Stimulated activated naive CD8-positive, alpha-beta T cell treated with anti-CD3 and anti-CD28 coated beads, Interleukin-15, Interleukin-2, amounts not matched to agents 100 U/mL and 50 U/mL, for 24 hours (primary cell): ENCODE measurements at regions not wholly inside any gene's neighbourhood (a gene's known extent, or its start where the extent isn't known, plus 50 kb on each side); places are given as distances from the start of the nearest gene placed in this dataset.
A peak's percentile ranks its signal among the peaks of the same experiment; 100 is the strongest.
"Not testable (repeated sequence)": the region's sequence is repeated elsewhere in the genome, so short reads cannot be mapped to it uniquely, and the experiment has no call there.

Experiments
- ATAC-seq: fragments of 150-1000 bp; cut with Tn5 transposase; one replicate; pipeline ENCODE4 v1.10.0; 2021
- DNase-seq: peaks from one replicate; pipeline ENCODE4 v3.0.0; 2021

DNA sequence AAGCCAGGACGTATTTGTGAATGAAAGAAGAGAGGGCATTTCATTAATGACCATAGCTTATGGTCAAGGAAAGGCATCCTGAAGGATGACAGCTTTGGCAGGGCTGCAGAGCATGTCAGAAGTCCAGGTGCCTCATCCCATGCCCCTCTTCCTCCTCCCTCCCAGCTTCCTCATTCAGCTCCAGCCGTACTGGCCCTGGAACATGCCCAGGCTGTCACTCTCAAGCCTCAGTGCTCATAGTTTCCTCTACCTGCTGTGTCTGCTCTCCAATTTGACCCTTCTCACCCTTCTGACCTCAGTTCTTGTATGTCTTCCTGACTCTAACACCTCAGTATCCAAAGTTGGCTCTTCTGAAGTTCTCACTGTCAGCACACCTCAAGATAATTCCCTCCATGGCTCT, 695.8 kb upstream of the HS6ST1 start:
- DNase-seq (no peak), ATAC-seq (no peak)

DNA sequence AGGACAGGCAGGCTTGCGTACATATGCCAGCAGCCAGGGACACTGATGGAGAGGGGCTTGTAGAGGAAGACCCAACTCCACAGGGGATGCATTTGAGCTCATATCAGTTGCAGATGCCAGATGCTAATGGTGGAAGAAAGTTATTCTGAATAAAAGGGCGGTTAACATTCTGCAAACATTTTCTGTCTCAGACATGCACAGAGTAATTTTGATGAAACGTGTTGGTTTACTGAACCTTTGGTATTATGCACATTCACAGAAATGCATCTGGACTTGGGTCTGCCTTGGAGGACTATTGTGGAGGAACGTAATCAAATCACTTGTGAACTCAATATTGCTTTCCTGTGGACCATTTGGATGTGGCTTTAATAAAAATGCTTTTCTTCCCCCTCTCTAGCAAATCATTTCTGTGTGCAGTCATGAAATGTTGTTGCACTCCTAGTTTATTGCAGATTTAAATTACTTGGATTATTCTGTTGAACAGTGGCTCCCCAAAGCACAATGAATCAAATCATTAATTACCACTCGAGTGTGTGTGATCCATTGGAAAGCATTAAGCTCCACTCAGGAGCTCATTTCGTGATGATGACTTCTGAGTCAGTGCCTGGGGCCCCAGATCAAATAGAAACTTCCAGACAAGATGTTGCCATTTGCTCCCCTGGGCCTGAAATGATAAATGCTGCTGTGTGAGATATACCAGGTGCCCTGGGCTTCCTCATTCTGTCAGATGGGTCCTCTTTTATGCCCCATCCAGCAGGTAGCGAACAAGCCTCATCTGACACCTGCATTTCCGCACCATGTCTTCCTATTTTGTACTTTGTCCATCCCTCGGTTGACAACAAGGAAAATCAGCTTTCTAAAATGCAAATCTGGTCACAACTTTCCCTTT, 697.0 kb upstream of the HS6ST1 start:
- DNase-seq (no peak), ATAC-seq (no peak)

DNA sequence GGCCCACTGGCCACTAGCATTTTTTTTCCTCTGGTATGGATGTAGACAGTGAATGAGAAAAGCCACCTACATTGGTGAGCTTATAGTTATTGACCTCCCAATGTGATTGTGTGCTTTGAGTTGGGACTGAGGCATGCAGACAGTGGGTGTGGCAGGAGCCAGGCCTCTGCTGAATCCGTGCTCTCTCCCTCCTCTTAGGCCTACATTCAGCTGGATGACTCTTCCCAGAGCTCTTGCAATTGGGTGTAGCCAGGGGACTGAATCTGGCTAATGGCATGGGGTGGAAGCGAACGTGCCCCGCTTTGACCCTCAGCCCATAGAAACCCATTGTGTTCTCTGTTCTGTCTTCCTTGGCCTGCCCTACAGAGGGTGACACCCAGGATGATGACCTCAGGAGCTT, 698.3 kb upstream of the HS6ST1 start:
- DNase-seq (no peak), ATAC-seq (no peak)

DNA sequence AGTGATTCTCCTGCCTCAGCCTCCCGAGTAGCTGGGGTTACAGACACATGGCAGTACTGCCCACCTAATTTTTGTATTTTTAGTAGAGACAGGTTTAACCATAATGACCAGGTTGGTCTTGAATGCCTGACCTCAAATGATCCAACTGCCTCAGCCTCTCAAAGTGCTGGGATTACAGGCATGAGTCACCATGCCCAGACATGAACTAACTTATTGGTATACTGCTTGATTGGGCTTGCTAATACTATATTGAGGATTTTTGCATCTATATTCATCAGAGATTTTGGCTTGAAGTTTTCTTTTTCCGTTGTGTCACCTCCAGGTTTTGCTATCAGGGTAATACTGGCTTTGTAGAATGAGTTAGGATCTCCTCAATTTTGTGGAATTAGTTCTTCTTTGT, 706.1 kb upstream of the HS6ST1 start:
- ATAC-seq (no peak), DNase-seq (no peak)

DNA sequence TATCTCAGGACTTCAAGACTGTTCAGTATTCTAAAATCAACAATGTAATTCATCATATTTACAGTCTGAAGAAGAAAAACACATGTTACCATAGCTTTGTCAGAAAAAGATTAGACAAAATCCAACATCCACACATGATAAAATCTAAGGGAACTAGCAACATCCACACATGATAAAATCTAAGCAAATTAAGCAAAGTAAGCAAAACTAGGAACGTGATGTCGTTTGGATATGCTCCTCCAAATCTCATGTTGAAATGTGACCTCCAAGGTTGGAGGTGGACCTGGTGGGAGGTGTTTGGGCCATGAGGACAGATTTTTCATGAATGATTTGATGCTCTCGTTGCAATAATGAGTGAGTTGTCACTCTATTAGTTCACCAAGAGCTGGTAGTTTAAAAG, 717.3 kb upstream of the HS6ST1 start:
- ATAC-seq = no peak
- DNase-seq = no peak

DNA sequence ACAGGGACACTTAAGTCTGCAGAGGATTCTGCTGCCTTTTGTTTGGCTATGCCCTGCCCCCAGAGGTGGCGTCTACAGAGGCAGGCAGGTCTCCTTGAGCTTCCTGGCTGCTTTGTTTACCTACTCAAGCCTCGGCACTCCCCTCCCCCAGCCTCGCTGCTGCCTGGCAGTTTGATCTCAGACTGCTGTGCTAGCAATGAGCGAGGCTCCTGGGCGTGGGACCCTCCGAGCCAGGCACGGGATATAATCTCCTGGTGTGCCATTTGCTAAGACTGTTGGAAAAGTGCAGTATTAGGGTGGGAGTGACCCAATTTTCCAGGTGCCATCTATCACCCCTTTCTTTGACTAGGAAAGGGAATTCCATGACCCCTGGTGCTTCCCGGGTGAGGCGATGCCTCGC, 725.0 kb upstream of the HS6ST1 start:
- not testable (repeated sequence) for ATAC-seq, DNase-seq

DNA sequence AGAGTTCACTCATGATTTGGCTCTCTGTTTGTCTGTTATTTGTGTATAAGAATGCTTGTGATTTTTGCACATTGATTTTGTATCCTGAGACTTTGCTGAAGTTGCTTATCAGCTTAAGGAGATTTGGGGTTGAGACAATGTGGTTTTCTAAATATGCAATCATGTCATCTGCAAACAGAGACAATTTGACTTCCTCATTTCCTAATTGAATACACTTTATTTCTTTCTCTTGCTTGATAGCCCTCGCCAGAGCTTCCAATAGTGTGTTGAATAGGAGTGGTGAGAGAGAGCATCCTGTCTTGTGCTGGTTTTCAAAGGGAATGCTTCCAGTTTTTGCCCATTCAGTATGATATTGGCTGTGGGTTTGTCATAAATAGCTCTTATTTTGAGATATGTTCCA, 727.8 kb upstream of the HS6ST1 start:
- ATAC-seq, DNase-seq: not testable (repeated sequence)

DNA sequence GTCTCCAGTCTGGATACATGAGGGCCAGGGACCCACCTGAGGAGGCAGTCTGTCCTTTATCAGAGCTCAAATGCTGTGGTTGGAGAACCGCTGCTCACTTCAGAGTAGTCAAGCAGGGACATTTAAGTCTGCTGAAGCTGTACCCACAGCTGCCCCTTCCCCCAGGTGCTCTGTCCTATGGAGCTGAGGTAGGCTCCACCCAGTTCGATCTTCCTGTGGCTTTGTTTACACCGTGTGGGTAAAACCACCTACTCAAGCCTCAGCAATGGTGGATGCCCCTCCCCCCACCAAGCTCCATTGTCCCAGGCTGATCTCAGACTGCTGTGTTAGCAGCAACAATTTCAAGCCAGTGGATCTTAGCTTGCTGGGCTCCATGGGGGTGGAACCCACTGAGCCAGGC, 731.4 kb upstream of the HS6ST1 start:
- ATAC-seq (no peak), DNase-seq (no peak)

DNA sequence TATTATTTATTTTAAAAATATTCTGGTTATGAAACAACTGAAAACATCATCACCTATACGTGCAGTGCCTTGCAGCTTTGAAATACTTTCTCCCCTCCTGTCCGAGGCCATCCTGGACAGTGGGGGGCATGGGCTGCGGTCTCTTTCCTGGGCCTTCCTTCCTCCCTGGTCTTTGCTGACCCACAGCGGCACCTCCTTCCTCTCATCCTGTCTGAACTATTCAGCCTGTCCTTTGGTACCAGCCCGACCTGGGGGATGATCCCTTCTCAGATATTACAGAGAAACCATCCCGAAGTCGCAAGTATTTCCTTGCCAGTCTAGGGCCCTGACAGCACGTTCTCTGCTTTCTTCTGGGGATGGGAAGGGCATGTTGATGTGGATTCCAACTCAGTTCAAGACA, 736.6 kb upstream of the HS6ST1 start:
- DNase-seq (no peak), ATAC-seq (no peak)

DNA sequence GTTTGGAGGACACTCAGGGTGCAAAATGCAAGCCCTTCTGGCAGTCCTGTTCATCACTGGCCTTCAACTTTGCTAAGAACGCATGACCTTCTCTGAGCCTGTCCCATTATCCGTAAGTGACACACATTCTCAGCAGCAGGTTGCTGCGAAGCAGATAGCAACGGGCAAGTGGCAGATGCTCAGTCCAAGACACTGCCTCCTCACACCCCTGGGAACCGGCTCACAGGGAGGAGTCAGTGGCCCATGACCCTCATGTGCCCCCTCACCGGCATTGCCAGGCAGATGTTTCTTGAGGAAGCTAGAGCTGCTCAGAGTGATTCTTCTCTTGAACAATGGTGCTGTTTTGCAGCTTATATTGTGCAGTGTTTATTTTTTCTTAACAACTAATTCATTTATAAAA, 737.2 kb upstream of the HS6ST1 start:
- DNase-seq = no peak
- no peak for ATAC-seq

DNA sequence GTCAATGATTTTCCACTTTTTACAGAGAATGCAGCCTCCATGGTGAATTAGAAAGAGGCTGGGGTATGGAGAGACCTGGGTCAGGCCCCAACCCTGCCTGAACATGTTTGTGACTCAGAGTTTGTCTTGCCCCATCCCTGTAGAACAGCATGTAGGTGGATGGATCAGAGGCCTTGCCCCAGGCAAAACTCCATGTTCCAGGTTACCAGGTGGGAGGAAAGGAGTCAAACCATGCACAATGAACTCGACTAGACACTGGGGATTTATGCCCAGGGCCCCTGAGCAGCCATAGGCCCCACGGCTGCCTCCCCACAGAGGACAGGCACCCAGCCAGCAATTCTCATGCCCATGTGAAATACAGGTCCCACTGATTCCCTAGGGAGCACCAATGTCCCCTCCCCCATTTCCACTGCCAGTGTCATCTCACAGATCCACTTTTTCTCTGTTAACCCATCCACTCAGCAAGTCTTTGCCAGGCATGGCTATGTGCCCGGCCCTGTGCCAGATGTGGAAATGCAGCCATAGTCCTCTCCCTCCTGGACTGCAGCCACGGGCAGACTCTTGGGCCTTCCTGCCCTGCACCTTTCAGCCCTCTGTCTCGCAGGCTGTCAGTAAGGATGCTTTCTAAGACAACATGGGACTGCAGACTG, 737.8 kb upstream of the HS6ST1 start:
- DNase-seq = no peak
- no peak for ATAC-seq

DNA sequence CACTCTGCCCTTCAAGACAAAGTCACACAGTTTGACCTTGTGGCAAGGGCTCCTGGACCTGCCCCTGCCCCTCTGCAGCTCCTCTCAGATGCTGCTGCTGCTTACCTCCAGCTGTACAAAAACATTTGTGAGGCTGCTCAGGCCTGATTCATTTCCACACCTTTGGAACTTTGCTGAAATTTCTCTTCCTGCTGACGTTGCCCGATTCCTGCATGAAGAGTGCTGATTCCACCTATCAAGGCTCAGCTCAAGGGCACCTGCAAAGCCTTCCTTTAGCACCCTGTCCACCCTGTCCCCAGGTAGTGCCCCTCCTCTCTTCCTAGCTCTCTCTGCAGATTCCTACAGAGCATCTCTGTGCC, 738.3 kb upstream of the HS6ST1 start:
- peak; percentile 38 for ATAC-seq
- no peak for DNase-seq

DNA sequence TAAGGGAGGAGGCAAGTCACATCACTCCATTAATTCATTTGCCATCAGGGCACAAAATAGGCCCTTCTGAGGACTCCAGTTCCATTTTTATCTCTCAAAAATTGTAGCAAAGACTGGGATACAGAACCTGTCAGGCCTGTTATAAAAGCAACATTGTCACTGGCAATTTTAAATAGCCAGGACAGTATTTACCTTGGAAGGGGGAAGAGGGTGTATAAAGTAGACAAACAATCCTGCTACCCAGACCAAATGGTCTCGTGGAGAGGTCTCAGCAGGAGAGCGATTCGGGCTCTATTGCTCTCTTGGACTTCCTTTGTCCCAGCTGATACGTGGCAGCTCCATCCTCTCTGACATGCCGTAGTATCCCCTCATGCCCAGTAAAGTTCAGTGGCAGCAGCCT, 740.3 kb upstream of the HS6ST1 start:
- DNase-seq = no peak

DNA sequence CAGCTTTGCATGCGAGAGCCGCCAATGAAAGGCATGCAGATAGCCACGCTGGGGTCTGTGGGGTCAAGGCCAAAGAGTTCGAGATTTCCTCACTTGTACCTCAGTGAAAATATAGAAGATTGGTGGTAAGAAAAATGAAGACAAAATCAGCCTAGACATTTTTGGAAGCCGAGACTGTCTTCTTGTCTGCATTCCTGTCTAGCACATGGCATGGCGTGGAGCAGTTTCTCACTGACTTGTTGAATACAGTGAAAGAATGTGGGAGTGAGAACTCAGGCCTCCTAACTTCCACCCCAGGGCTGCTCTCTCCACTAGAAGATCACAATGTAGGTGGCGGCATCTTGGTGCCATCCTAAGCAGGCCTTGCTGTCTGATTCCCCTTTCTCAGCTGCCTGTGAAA, 740.8 kb upstream of the HS6ST1 start:
- ATAC-seq = no peak
- DNase-seq = no peak

More for the DNA sequence above, 740.3 kb upstream of the HS6ST1 start:
- no peak for ATAC-seq

DNA sequence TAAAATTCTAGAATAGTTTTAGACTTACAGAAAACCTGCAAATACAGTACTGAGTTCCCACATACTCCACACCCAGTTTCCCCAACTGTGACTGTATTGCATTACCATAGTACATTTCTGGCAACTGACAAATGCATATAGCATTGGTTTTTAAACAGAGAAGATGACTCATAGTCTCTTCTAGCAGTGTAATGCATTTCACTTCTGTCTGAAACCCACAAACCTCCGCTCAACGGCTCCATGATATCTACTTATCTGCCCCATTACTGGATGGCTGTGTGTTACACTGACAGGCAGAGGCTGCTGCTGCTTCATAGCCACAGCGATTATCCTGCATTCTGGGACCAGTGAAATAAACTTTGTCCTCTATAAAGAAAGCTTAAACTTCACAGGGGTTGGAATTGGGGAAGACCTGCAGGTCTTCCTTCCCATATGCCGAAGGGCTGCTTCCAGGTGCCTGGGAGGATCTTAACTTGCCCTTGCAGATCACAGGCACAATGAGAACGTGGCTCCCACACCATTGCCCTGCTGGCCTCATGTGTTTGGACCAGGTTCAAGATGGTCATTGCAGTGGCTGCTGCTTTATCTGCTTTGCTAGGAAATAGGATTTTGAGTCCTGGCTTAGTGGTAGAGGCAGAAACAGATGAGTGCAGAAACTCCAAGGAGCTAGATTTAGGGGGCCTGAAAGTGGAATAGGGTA, 742.6 kb upstream of the HS6ST1 start:
- DNase-seq (no peak), ATAC-seq (peak; percentile 33)

DNA sequence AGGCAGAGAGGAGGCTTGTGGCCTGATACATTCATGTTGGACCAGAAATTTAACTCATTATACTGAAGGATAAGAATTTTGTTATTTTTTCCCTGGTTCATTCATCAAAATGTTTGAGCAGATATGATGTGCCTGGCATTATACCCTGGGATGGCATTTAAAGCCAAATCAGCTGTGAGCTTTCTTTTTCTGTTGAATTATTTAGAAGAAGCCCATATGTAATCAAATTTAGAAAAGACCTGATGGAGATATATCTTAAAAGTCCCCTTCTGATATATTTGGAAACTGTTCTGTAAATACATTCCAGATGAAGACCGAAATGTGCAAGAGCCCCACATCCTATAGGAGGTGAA, 743.1 kb upstream of the HS6ST1 start:
- ATAC-seq = no peak
- no peak for DNase-seq

DNA sequence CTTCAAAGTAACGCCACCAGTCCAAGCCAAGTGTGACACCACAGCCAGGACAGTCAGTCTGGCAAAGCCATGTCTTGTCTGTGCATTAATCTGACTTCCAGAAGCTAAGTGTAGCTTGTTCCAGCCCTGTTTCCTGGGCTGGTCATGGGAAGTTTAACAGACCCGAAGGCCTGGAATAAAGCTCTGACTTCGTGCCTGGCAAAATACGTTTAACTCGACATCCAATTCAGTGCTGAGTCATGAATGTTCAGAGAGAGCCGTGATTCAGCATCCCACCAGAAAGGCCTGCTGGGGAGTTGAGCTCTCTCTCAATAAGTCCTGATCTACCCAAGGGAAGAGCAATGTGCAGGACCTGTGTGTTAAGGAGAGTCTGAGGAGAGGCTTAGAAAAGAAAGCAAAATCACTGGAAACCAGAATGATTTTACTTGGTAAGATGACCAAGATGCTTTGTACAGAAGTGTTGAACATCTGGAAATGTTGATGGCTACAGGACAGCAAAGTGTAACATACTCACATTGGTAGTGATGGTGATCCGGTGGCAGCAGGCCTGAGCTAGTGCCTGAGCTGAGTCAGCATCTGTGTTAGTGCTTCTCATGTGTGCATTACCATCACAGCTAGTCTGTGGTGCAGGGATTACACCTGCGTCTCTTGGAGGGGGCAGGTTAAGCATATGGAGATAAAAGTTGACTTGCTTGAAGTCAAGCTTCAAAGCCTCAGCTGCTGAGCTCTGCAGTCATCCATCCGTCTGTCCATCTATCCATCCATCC, 743.7 kb upstream of the HS6ST1 start:
- no peak for ATAC-seq
- no peak for DNase-seq

DNA sequence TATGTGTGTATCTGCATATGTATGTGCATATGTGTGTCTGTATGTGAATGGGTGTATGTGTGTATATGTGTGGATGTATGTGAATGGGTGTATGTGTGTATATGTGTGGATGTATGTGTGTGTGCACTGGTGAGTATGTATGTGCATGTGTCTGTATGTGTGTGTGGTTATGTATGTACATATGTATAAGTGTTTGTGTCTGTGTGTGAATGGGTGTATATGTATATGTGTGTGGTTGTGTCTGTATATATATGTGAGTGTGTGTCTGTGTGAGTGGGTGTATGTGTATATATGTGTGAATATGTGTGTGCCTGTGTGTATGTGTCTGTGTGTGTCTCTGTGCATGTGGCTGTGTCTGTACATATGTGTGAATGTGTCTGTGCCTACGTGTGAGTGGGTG, 748.4 kb upstream of the HS6ST1 start:
- DNase-seq (no peak), ATAC-seq (no peak)

DNA sequence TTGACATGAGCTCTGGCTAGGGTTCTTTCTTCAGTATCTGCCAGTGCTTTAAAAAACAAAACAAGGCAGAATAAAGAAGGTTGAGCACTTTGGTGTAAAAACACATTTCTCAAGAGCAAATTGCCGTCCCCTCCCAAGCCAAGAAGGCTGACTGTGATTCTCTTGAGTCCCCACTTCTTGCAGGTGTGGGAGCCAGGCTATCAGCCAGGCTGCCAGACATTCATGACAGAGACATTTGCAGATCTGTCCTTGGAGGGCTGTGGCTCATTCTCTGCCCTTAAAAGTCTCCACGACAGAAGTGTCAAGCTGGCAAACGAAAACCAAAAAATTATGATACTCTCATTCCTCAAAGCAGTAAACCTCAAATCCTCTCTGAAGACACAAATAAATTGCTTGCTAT, 749.3 kb upstream of the HS6ST1 start:
- no peak for DNase-seq
- ATAC-seq = no peak

DNA sequence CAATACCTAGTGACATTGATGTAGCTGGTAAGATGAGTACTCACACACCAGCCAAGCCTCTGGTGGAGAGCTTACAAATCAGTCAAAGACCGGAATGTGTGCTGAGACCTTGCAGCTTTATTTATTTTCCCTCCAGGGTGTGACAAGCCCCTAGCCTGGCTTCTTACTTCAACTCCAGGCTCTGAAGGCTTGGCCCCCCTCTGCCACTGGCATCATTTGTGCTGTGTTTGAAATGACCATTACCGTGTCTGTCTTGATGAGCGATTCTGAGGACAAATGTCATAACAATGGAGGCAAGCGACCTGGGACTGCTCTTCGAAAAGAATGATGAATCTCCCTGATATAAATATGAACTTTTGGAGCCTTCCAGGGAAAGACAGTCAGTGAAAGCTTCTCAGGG, 749.9 kb upstream of the HS6ST1 start:
- no peak for ATAC-seq
- DNase-seq = no peak

DNA sequence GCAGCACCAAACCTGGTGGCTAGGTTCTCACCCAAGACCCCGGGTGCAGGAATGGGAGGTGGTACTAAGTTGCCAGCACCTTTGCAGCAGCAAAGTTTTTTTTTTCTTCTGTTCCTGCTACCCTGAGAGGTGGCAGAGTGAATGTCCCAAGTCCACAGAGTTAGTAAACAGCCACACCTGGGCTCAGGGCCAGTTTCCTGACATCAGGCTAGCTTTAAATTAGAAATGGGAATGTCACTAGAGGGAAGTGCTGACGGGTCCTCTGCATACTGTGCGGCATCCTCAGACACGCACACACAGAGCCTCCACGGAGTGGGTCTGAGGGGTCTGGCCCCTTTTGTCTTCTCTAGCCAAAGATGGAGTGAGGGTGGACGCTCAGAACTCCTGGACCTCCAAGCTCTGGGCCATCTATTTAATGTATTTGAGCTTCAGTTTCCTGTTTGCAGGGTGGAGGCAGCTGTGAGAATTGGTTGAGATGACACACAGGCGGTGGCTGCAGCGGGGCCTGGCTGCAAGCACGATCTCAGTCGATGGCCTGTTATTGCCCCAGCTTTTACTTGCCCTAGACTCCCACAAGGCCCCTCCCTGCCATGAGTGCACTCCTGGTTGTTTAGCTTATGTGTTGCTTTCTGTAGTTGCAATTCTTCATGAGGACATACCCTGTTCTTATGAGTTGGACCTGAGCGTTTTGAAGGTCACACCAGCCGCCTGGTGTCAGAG, 751.4 kb upstream of the HS6ST1 start:
- ATAC-seq = no peak
- no peak for DNase-seq

DNA sequence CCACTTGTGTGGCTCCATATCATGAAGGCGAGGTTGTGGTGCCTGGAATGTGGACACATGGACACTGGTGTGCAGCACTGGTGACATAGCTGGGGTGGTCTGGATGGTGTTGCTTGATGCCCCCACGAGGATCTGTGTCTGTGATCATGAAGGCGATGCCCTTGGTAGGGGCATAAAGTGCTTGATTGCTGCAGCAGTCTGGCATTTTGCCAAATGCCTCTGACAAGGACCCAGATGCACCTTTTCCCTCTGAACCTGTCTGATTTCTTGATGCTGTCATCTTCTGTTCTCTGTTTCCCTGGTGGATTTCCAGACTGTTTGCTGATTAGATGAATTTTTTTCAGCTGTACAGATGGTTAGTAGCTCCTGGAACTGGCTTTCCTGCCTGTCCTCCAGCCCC, 752.0 kb upstream of the HS6ST1 start:
- no peak for ATAC-seq
- no peak for DNase-seq
